Esophagus squamous epithelium (tissue), 4 donors: ENCODE measurements at regions not wholly inside any gene's neighbourhood (a gene's known extent, or its start where the extent isn't known, plus 50 kb on each side); places are given as distances from the start of the nearest gene placed in this dataset.

Source experiments
- POLR2A ChIP-seq, 4 donors: fragments of 450-650 bp; IDR thresholded peaks; one replicate each; pipeline ENCODE4 v1.6.1; 2017; ENCODE audit warnings: antibody characterized with exemption in 4 of 4, mild to moderate bottlenecking in 4 of 4, moderate library complexity in 3 of 4
- TF ChIP-seq, protein P1 (sequence below), 6 experiments: fragments of 450-650 bp in 4 of 6; fragments of 200-600 bp in 2 of 6; sonication (generic) in 2 of 6; IDR thresholded peaks; one replicate each; pipeline ENCODE4 v1.5.1; 2016 to 2019; ENCODE audit warnings: antibody characterized with exemption in 6 of 6, mild to moderate bottlenecking in 4 of 6, moderate library complexity in 4 of 6

DNA sequence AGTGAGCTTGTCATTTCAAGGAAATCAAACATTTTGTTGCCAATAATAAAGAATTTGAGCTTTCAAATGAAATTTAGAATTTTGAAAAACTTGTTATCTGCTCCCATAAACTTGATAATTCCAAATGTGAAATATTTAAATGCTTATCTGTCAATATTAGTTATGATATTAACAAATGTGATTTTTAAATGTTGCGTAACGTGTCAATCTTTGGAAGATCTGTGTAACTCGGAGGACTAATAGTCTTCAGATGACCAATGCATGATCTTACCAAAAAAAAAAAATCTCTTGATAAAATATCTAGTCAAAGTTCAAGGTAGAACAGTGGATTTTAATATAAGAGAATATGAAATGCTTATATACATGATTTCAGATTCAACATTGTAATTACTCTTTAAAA, 274.5 kb upstream of the HSF2 start:
- TF ChIP-seq, protein P1, sequence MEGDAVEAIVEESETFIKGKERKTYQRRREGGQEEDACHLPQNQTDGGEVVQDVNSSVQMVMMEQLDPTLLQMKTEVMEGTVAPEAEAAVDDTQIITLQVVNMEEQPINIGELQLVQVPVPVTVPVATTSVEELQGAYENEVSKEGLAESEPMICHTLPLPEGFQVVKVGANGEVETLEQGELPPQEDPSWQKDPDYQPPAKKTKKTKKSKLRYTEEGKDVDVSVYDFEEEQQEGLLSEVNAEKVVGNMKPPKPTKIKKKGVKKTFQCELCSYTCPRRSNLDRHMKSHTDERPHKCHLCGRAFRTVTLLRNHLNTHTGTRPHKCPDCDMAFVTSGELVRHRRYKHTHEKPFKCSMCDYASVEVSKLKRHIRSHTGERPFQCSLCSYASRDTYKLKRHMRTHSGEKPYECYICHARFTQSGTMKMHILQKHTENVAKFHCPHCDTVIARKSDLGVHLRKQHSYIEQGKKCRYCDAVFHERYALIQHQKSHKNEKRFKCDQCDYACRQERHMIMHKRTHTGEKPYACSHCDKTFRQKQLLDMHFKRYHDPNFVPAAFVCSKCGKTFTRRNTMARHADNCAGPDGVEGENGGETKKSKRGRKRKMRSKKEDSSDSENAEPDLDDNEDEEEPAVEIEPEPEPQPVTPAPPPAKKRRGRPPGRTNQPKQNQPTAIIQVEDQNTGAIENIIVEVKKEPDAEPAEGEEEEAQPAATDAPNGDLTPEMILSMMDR (IDR thresholded peaks at IDR 0.05): no peak
- no peak for TF ChIP-seq POLR2A (IDR thresholded peaks at IDR 0.05)
